GM12878 (cell line): ENCODE measurements at regions not wholly inside any gene's neighbourhood (a gene's known extent, or its start where the extent isn't known, plus 50 kb on each side); places are given as distances from the start of the nearest gene placed in this dataset.

ENCODE experiments used
- POLR2AphosphoS5 ChIP-seq: IDR thresholded peaks from 2 replicates; pipeline ENCODE4 v1.6.1; 2011; ENCODE audit warnings: mild to moderate bottlenecking, low read length, inconsistent platforms
- RFX5 ChIP-seq: IDR thresholded peaks from 2 replicates; pipeline ENCODE4 v1.6.1; 2011; ENCODE audit warnings: low read depth, low read length, improper control_type of control experiment

DNA sequence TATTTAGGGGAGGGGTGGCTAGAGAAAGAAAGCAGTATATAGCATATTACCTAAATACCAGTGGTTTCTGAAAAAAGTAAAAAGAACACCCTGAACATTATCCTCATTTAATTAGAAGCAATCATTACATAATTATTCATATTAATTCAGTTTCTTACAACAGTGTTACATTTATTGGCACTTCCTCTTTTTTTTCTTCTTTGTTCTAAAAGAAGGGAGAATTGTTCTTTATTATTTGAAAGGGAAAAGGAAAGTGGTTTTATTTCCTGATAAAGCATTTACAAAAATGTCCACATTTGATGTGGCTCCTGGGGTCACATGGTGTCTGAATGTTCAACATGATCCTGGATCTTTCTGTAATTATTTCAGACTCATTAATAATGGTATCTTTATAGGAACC is 254.9 kb upstream of the ZEB2 start:
- TF ChIP-seq POLR2AphosphoS5 (no peak), RFX5 (no peak)
